H1 (cell line): ENCODE measurements at regions not wholly inside any gene's neighbourhood (a gene's known extent, or its start where the extent isn't known, plus 50 kb on each side); places are given as distances from the start of the nearest gene placed in this dataset.

ENCODE experiments used
- TF ChIP-seq, protein P1 (sequence below): fragments of 300-600 bp; sonication (generic); IDR thresholded peaks from 2 replicates; pipeline ENCODE4 v1.7.1; 2012; ENCODE audit warnings: low read length, moderate library complexity, mild to moderate bottlenecking, inconsistent platforms; ENCODE audit not compliant: insufficient replicate concordance

DNA sequence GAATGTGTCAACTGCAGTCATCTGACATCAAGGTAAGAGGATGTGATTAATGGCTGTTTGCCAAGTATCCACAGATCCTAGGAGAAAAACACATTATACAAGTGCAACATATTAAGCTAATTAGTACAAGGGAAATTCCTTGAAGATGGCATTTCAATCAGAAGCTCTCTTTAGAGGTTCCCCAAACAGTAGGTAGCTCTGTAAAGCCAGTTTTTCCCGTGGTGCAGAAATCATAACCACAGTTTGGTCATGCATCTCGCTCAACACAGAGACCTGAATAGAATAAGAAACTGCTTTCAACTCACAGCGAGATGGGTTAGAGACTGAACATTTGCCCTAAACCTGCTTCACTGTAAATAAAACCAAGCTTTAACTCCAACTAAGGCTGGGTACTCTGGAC is 230.5 kb upstream of the CAMK1G start (continued):
- TF ChIP-seq, protein P1, sequence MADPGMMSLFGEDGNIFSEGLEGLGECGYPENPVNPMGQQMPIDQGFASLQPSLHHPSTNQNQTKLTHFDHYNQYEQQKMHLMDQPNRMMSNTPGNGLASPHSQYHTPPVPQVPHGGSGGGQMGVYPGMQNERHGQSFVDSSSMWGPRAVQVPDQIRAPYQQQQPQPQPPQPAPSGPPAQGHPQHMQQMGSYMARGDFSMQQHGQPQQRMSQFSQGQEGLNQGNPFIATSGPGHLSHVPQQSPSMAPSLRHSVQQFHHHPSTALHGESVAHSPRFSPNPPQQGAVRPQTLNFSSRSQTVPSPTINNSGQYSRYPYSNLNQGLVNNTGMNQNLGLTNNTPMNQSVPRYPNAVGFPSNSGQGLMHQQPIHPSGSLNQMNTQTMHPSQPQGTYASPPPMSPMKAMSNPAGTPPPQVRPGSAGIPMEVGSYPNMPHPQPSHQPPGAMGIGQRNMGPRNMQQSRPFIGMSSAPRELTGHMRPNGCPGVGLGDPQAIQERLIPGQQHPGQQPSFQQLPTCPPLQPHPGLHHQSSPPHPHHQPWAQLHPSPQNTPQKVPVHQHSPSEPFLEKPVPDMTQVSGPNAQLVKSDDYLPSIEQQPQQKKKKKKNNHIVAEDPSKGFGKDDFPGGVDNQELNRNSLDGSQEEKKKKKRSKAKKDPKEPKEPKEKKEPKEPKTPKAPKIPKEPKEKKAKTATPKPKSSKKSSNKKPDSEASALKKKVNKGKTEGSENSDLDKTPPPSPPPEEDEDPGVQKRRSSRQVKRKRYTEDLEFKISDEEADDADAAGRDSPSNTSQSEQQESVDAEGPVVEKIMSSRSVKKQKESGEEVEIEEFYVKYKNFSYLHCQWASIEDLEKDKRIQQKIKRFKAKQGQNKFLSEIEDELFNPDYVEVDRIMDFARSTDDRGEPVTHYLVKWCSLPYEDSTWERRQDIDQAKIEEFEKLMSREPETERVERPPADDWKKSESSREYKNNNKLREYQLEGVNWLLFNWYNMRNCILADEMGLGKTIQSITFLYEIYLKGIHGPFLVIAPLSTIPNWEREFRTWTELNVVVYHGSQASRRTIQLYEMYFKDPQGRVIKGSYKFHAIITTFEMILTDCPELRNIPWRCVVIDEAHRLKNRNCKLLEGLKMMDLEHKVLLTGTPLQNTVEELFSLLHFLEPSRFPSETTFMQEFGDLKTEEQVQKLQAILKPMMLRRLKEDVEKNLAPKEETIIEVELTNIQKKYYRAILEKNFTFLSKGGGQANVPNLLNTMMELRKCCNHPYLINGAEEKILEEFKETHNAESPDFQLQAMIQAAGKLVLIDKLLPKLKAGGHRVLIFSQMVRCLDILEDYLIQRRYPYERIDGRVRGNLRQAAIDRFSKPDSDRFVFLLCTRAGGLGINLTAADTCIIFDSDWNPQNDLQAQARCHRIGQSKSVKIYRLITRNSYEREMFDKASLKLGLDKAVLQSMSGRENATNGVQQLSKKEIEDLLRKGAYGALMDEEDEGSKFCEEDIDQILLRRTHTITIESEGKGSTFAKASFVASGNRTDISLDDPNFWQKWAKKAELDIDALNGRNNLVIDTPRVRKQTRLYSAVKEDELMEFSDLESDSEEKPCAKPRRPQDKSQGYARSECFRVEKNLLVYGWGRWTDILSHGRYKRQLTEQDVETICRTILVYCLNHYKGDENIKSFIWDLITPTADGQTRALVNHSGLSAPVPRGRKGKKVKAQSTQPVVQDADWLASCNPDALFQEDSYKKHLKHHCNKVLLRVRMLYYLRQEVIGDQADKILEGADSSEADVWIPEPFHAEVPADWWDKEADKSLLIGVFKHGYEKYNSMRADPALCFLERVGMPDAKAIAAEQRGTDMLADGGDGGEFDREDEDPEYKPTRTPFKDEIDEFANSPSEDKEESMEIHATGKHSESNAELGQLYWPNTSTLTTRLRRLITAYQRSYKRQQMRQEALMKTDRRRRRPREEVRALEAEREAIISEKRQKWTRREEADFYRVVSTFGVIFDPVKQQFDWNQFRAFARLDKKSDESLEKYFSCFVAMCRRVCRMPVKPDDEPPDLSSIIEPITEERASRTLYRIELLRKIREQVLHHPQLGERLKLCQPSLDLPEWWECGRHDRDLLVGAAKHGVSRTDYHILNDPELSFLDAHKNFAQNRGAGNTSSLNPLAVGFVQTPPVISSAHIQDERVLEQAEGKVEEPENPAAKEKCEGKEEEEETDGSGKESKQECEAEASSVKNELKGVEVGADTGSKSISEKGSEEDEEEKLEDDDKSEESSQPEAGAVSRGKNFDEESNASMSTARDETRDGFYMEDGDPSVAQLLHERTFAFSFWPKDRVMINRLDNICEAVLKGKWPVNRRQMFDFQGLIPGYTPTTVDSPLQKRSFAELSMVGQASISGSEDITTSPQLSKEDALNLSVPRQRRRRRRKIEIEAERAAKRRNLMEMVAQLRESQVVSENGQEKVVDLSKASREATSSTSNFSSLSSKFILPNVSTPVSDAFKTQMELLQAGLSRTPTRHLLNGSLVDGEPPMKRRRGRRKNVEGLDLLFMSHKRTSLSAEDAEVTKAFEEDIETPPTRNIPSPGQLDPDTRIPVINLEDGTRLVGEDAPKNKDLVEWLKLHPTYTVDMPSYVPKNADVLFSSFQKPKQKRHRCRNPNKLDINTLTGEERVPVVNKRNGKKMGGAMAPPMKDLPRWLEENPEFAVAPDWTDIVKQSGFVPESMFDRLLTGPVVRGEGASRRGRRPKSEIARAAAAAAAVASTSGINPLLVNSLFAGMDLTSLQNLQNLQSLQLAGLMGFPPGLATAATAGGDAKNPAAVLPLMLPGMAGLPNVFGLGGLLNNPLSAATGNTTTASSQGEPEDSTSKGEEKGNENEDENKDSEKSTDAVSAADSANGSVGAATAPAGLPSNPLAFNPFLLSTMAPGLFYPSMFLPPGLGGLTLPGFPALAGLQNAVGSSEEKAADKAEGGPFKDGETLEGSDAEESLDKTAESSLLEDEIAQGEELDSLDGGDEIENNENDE: no peak
- TF ChIP-seq, all 59 proteins: peak for 0
